Hindlimb muscle (tissue), 1 donor: ENCODE measurements at regions not wholly inside any gene's neighbourhood (a gene's known extent, or its start where the extent isn't known, plus 50 kb on each side); places are given as distances from the start of the nearest gene placed in this dataset.
A peak's percentile ranks its signal among the peaks of the same experiment; 100 is the strongest.

Source experiments
- DNase-seq: peaks from one replicate; pipeline ENCODE4 v3.0.0-alpha.2; 2013

DNA sequence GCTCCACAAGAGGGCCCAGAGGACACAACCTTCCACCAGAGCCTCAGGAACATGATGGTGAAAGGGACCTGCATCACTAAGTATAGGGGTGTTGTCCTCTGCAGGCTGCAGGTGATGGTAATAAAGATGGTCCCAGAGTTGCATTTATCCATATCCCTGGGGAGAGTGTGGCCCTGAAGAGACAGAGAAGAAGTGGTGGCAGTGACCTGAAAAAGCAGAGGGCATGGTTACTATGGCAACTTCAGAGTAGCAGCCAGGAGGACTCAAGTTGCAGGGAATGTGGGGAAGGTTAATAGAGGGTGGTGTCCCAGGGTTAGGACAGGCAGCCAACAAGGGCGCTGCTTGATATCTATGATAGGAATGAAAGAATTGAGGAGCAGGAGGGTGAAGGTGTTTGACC is 57.1 kb downstream of the HLA-A start:
- no peak for DNase-seq

DNA sequence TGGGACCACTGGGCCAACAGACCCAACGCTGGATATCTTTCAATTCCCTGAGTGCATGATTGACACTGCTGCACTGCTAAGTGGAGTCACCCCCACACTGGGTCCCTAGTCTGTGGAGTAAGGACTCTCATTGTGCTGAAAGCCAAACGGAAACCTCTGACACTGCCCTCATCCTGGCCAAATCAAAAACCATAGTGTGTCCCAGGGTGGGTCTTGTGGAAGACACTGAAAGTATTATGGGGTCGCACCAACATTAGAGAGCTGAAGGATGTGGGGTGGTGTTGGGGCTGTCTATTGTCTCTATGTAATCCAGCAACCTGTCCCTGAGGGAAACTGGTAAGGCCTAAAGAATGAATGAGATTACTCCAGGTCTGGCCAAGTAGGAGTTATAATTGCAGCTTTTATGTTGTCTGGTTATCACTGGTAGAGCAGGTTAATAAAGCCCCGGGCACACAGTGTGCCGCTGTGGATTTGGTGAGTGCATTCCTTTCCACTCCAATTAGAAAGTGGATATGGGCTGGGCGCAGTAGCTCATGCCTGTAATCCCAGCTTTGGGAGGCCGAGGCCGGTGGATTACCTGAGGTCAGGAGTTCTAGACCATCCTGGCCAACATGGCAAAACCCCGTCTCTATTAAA is 57.9 kb downstream of the HLA-A start:
- no peak for DNase-seq

DNA sequence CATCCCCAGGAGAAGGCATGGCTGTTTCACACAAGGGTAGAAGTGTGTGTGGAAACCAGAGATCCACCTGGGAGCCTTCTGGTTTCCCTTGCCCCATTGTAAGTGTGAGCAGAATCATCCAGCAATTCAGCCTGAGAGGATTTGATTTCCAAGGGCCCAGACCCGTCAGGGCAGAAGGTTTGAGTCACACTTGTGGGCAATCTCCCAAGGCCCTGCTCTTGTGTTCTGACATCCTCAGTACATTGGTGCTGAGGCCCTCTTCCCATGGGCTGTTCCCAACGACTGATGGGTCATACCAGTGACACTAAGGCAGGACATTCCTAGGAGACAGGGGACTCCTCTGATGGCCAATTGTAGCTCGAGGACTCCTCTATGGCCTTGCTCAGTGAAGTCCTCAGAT is 58.2 kb upstream of the POLR1H start:
- no peak for DNase-seq

DNA sequence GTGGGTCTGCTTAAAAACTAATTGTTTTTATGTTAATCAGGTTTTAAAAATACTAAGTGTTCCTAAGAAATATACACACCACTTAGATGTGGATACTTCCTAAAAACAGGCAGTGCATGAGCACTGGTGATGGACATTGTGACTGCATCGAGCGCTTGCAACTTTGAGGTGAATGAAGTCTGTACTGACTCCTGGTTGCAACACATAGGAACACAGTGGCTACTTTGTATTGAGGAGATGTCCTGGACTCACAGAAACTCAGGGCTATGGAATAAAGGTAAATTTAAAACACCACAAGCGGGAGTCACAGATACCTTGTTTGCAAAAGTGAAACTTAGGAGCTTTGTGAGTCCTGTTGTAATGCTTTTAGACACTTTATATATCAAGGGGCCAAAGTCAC is 55.6 kb upstream of the POLR1H start:
- no peak for DNase-seq

DNA sequence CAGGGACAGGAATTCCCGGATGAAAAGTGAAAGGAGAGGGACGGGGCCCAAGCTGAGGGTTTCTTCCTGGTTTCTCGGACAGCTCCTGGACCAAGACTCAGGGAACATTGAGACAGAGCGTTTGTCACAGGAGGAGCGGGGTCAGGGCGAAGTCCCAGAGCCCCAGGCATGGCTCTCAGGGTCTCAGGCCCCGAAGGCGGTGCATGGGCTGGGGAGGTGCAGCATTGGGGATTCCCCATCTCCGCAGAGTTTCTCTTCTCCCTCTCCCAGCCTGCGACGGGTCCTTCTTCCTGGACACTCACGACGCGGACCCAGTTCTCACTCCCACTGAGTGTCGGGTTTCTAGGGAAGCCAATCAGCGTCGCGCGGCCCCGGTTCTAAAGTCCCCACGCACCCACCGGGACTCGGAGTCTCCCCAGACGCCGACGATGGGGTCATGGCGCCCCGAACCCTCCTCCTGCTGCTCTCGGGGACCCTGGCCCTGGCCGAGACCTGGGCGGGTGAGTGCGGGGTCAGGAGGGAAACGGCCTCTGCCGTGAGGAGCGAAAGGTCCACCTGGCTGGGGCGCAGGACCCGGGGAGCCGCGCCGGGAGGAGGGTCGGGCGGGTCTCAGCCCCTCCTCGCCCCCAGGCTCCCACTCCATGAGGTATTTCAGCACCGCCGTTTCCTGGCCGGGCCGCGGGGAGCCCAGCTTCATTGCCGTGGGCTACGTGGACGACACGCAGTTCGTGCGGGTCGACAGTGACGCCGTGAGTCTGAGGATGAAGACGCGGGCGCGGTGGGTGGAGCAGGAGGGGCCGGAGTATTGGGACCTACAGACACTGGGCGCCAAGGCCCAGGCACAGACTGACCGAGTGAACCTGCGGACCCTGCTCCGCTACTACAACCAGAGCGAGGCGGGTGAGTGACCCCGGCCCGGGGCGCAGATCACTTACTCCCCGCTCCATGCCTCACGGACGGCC is 54.6 kb upstream of the POLR1H start:
- DNase-seq, result peak; percentile 29

- no peak for DNase-seq
Observed at GRCh38 chr6:30007132-30007764, 53.8 kb upstream of the POLR1H start.

DNA sequence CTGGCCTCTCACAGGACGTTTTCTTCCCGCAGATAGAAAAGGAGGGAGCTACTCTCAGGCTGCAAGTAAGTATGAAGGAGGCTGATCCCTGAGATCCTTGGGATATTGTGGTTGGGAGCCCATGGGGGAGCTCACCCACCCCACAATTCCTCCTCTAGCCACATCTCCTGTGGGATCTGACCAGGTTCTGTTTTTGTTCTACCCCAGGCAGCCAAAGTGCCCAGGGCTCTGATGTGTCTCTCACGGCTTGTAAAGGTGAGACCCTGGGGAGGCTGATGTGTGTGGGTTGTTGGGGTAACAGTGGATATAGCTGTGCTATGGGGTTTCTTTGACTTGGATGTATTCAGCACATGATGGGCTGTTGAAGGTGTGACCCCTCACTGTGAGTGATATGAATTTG is 52.0 kb upstream of the POLR1H start:
- no peak for DNase-seq
